ENCODE measurements at regions not wholly inside any gene's neighbourhood (a gene's known extent, or its start where the extent isn't known, plus 50 kb on each side); places are given as distances from the start of the nearest gene placed in this dataset.

DNA sequence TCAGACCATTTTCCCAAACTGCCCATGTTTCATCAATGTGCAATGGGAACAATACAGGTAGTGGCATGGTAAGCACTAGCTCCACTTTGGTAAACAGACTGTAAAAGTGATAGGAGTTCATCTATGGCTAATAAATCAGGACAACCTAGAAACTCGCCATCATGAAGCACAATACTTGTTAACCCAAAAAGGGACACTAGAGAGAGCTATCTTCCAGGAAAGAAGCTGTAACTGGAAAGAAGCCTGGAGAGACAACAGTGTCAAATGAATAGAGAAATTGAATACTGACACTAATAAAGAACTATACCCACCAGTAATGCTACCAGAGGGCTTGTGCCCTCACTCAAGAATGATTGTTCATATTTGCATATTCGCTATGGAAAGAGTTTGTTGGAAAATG lies 164.7 kb upstream of the RGS18 start:
- no peaks in the 10 kb centered on the region for H3K9me3 ChIP-seq (ENCODE audit: low read length)
- no peaks in the 10 kb centered on the region for H3K79me2 ChIP-seq (ENCODE audit: insufficient read depth, low read length)
- H3K9ac ChIP-seq (ENCODE audit: insufficient read depth, low read depth, low read length) = no peak overlapping the region
- no peaks in the 10 kb centered on the region for H3K4me1 ChIP-seq (ENCODE audit: insufficient read depth, low read length)
- CTCF ChIA-PET (ENCODE audit: low intra/inter-chr PET ratio, low total read pairs) = no interaction called here
- H3K27me3 ChIP-seq (ENCODE audit: control insufficient read depth in 1 of 2, insufficient read depth in 2 of 2, low read length in 2 of 2) = no peaks in the 10 kb centered on the region
- TF ChIP-seq YEATS2 (CRISPR knock-in tag; IDR thresholded peaks at IDR 0.05; ENCODE audit: borderline replicate concordance) (no peak), STAG1 (CRISPR knock-in tag; IDR thresholded peaks at IDR 0.05) (peak; percentile 30; the same call in 1 of the 2 replicates), MIER2 (CRISPR knock-in tag; IDR thresholded peaks at IDR 0.05) (no peak), BRCA1 (CRISPR knock-in tag; IDR thresholded peaks at IDR 0.05) (no peak), ZNF382 (CRISPR knock-in tag; IDR thresholded peaks at IDR 0.05; ENCODE audit: borderline replicate concordance) (no peak), ZC3H13 (CRISPR knock-in tag; IDR thresholded peaks at IDR 0.05) (no peak)
- TF ChIP-seq, protein P1, sequence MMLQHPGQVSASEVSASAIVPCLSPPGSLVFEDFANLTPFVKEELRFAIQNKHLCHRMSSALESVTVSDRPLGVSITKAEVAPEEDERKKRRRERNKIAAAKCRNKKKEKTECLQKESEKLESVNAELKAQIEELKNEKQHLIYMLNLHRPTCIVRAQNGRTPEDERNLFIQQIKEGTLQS (CRISPR knock-in tag; IDR thresholded peaks at IDR 0.05) = no peak
- TF ChIP-seq, protein P2, sequence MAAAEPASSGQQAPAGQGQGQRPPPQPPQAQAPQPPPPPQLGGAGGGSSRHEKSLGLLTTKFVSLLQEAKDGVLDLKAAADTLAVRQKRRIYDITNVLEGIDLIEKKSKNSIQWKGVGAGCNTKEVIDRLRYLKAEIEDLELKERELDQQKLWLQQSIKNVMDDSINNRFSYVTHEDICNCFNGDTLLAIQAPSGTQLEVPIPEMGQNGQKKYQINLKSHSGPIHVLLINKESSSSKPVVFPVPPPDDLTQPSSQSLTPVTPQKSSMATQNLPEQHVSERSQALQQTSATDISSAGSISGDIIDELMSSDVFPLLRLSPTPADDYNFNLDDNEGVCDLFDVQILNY (CRISPR knock-in tag; conservative IDR thresholded peaks at IDR 0.05) = no peak
- BruUV-seq (replicated peaks) = no TSS peak
- intact Hi-C loops (cut with micrococcal nuclease; ENCODE audit: unreplicated experiment) (no loop called here), in situ Hi-C loops (cut with HindIII; ENCODE audit: extremely low pct_ligation_motif_present, low pct_unique_long_range_greater_than_20kb) (no loop called here)
- H3K27ac ChIP-seq (ENCODE audit: extremely low read length, insufficient read depth, low read length) = no peak overlapping the region
- no peak overlapping the region for H3K4me3 ChIP-seq (replicated peaks in 1 of 3; ENCODE audit: insufficient read depth in 1 of 3, low read depth in 2 of 3, low read length in 3 of 3)
- no peak for FAIRE-seq
- H3K36me3 ChIP-seq (replicated peaks in 1 of 2; ENCODE audit: control insufficient read depth in 1 of 2, insufficient read depth in 2 of 2, low read length in 2 of 2) = no peaks in the 10 kb centered on the region
- no peak overlapping the region for H2AFZ ChIP-seq (ENCODE audit: low read length)
- 2% methylated on average over 2 of the region's 2 CpGs for WGBS (ENCODE audit: low lambda C conversion rate)
- no peak overlapping the region for H3K4me2 ChIP-seq (ENCODE audit: low read depth, low read length)
- no peaks in the 10 kb centered on the region for H4K20me1 ChIP-seq (ENCODE audit: insufficient read depth, low read length)
- ATAC-seq = no peak; the same call in 2 of the 3 replicates
- POLR2A ChIA-PET = no interaction called here
- DNase-seq (ENCODE audit: low spot score) = peak; percentile 2

DNA sequence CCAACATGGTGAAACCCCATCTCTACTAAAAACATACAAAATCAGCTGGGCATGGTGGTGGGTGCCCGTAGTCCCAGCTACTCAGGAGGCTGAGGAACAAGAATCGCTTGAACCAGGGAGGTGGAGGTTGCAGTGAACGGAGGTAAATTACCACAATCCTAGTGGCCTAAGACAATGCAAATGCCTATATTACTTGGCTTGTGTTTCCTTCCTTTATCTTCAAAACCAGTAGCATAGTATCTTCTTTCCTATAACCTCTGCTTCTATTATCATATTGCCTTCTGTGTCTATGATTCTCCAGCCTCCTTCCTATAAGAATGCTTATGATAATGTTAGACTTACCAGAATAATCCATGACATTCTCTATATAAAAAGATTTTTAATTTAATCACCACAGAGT lies 156.2 kb upstream of the RGS18 start:
- no peaks in the 10 kb centered on the region for H3K9me3 ChIP-seq (ENCODE audit: low read length)
- H3K9ac ChIP-seq (ENCODE audit: insufficient read depth, low read depth, low read length) = no peak overlapping the region
- H3K27me3 ChIP-seq (ENCODE audit: control insufficient read depth in 1 of 2, insufficient read depth in 2 of 2, low read length in 2 of 2) = no peaks in the 10 kb centered on the region
- no peaks in the 10 kb centered on the region for H3K4me1 ChIP-seq (ENCODE audit: insufficient read depth, low read length)
- BruUV-seq (replicated peaks) = no TSS peak
- no peaks in the 10 kb centered on the region for H3K79me2 ChIP-seq (ENCODE audit: insufficient read depth, low read length)
- CTCF ChIA-PET (ENCODE audit: low intra/inter-chr PET ratio, low total read pairs) = no interaction called here
- no peak for FAIRE-seq
- ATAC-seq = no peak
- POLR2A ChIA-PET = no interaction called here
- H2AFZ ChIP-seq (ENCODE audit: low read length) = no peak overlapping the region
- in situ Hi-C loops (cut with HindIII; ENCODE audit: extremely low pct_ligation_motif_present, low pct_unique_long_range_greater_than_20kb) (no loop called here), intact Hi-C loops (cut with micrococcal nuclease; ENCODE audit: unreplicated experiment) (no loop called here)
- H3K36me3 ChIP-seq (replicated peaks in 1 of 2; ENCODE audit: control insufficient read depth in 1 of 2, insufficient read depth in 2 of 2, low read length in 2 of 2) = no peaks in the 10 kb centered on the region
- no peak overlapping the region for H3K27ac ChIP-seq (ENCODE audit: extremely low read length, insufficient read depth, low read length)
- 0% methylated on average over 3 of the region's 3 CpGs for WGBS (ENCODE audit: low lambda C conversion rate)
- no peak for DNase-seq (ENCODE audit: low spot score)
- no peaks in the 10 kb centered on the region for H4K20me1 ChIP-seq (ENCODE audit: insufficient read depth, low read length)
- no peak overlapping the region for H3K4me2 ChIP-seq (ENCODE audit: low read depth, low read length)
- H3K4me3 ChIP-seq (replicated peaks in 1 of 3; ENCODE audit: insufficient read depth in 1 of 3, low read depth in 2 of 3, low read length in 3 of 3) = no peak overlapping the region
- TF ChIP-seq, protein P3, sequence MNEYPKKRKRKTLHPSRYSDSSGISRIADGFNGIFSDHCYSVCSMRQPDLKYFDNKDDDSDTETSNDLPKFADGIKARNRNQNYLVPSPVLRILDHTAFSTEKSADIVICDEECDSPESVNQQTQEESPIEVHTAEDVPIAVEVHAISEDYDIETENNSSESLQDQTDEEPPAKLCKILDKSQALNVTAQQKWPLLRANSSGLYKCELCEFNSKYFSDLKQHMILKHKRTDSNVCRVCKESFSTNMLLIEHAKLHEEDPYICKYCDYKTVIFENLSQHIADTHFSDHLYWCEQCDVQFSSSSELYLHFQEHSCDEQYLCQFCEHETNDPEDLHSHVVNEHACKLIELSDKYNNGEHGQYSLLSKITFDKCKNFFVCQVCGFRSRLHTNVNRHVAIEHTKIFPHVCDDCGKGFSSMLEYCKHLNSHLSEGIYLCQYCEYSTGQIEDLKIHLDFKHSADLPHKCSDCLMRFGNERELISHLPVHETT (CRISPR knock-in tag; conservative IDR thresholded peaks at IDR 0.05) = no peak
- TF ChIP-seq TEAD2 (CRISPR knock-in tag; IDR thresholded peaks at IDR 0.05) = no peak
- TF ChIP-seq, protein P4, sequence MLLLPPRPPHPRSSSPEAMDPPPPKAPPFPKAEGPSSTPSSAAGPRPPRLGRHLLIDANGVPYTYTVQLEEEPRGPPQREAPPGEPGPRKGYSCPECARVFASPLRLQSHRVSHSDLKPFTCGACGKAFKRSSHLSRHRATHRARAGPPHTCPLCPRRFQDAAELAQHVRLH (CRISPR knock-in tag; IDR thresholded peaks at IDR 0.05; ENCODE audit: borderline replicate concordance, low read depth) = no peak
- no peak for TF ChIP-seq ZNF333 (CRISPR knock-in tag; IDR thresholded peaks at IDR 0.05; ENCODE audit: borderline replicate concordance)
- TF ChIP-seq HNRNPUL1 (IDR thresholded peaks at IDR 0.05; ENCODE audit: low read depth, low read length) = no peak
- TF ChIP-seq, protein P5, sequence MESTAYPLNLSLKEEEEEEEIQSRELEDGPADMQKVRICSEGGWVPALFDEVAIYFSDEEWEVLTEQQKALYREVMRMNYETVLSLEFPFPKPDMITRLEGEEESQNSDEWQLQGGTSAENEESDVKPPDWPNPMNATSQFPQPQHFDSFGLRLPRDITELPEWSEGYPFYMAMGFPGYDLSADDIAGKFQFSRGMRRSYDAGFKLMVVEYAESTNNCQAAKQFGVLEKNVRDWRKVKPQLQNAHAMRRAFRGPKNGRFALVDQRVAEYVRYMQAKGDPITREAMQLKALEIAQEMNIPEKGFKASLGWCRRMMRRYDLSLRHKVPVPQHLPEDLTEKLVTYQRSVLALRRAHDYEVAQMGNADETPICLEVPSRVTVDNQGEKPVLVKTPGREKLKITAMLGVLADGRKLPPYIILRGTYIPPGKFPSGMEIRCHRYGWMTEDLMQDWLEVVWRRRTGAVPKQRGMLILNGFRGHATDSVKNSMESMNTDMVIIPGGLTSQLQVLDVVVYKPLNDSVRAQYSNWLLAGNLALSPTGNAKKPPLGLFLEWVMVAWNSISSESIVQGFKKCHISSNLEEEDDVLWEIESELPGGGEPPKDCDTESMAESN (CRISPR knock-in tag; conservative IDR thresholded peaks at IDR 0.05) = no peak
- TF ChIP-seq ELF4 (CRISPR knock-in tag; IDR thresholded peaks at IDR 0.05; ENCODE audit: borderline replicate concordance) = no peak
- TF ChIP-seq CAMTA2 (CRISPR knock-in tag; IDR thresholded peaks at IDR 0.05; ENCODE audit: borderline replicate concordance) = no peak

Data from HepG2 (cell line).